ENCODE measurements at regions not wholly inside any gene's neighbourhood (a gene's known extent, or its start where the extent isn't known, plus 50 kb on each side); places are given as distances from the start of the nearest gene placed in this dataset.

- TF ChIP-seq CTCF (conservative IDR thresholded peaks at IDR 0.05; ENCODE audit: low read length) (no peak), EZH2phosphoT487 (IDR thresholded peaks at IDR 0.05; ENCODE audit: borderline replicate concordance, low read depth, low read length) (no peak)
- no peak overlapping the region for H2AFZ ChIP-seq (ENCODE audit: low read length)
- no peak overlapping the region for H3K4me3 ChIP-seq (ENCODE audit: low read depth, low read length, poor library complexity, severe bottlenecking)
- no peaks in the 10 kb centered on the region for H3K4me1 ChIP-seq (ENCODE audit: insufficient read depth, low read length, poor library complexity, severe bottlenecking)
- CTCF ChIA-PET (ENCODE audit: unreplicated experiment) = no interaction called here
- POLR2A ChIA-PET = no interaction called here
- H4K20me1 ChIP-seq (ENCODE audit: insufficient read depth, low read length) = no peaks in the 10 kb centered on the region
- no peaks in the 10 kb centered on the region for H3K9me3 ChIP-seq (ENCODE audit: low read length)
- H3K36me3 ChIP-seq (ENCODE audit: insufficient read depth, low read length) = no peaks in the 10 kb centered on the region
- BruUV-seq (replicated peaks) = no TSS peak
- no peaks in the 10 kb centered on the region for H3K79me2 ChIP-seq (ENCODE audit: insufficient read depth, low read depth, low read length)
- no peak overlapping the region for H3K4me2 ChIP-seq (ENCODE audit: low read length)
- no peak overlapping the region for H3K27ac ChIP-seq (ENCODE audit: low read depth, low read length, poor library complexity, severe bottlenecking)
- intact Hi-C loops (cut with micrococcal nuclease; ENCODE audit: unreplicated experiment) = no loop called here
- DNase-seq (ENCODE audit: low spot score) = no peak
- no peaks in the 10 kb centered on the region for H3K9me2 ChIP-seq (ENCODE audit: insufficient read depth, low read length)
These were observed 127.3 kb upstream of the FAM98A start for GRCh38 chr2:33726415-33726814.

GRCh38 chr2:33723329-33723728 is 124.2 kb upstream of the FAM98A start:
- H3K36me3 ChIP-seq (ENCODE audit: insufficient read depth, low read length) = no peaks in the 10 kb centered on the region
- BruUV-seq (replicated peaks) = no TSS peak
- intact Hi-C loops (cut with micrococcal nuclease; ENCODE audit: unreplicated experiment) = no loop called here
- no peaks in the 10 kb centered on the region for H3K9me3 ChIP-seq (ENCODE audit: low read length)
- H3K27ac ChIP-seq (ENCODE audit: low read depth, low read length, poor library complexity, severe bottlenecking) = no peak overlapping the region
- H3K4me2 ChIP-seq (ENCODE audit: low read length) = no peak overlapping the region
- H3K9me2 ChIP-seq (ENCODE audit: insufficient read depth, low read length) = no peaks in the 10 kb centered on the region
- ChIA-PET POLR2A (no interaction called here), CTCF (ENCODE audit: unreplicated experiment) (no interaction called here)
- no peaks in the 10 kb centered on the region for H3K79me2 ChIP-seq (ENCODE audit: insufficient read depth, low read depth, low read length)
- H3K4me3 ChIP-seq (ENCODE audit: low read depth, low read length, poor library complexity, severe bottlenecking) = no peak overlapping the region
- H4K20me1 ChIP-seq (ENCODE audit: insufficient read depth, low read length) = no peaks in the 10 kb centered on the region
- no peak for TF ChIP-seq EZH2phosphoT487 (IDR thresholded peaks at IDR 0.05; ENCODE audit: borderline replicate concordance, low read depth, low read length)
- TF ChIP-seq CTCF (conservative IDR thresholded peaks at IDR 0.05; ENCODE audit: low read length) = no peak
- H2AFZ ChIP-seq (ENCODE audit: low read length) = no peak overlapping the region
- no peaks in the 10 kb centered on the region for H3K4me1 ChIP-seq (ENCODE audit: insufficient read depth, low read length, poor library complexity, severe bottlenecking)
- DNase-seq (ENCODE audit: low spot score) = no peak

- Histone ChIP-seq H4K20me1 (ENCODE audit: insufficient read depth, low read length) (no peaks in the 10 kb centered on the region), H3K27ac (ENCODE audit: low read depth, low read length, poor library complexity, severe bottlenecking) (no peak overlapping the region), H3K9me3 (ENCODE audit: low read length) (no peaks in the 10 kb centered on the region), H3K79me2 (ENCODE audit: insufficient read depth, low read depth, low read length) (no peaks in the 10 kb centered on the region), H3K4me3 (ENCODE audit: low read depth, low read length, poor library complexity, severe bottlenecking) (no peak overlapping the region), H2AFZ (ENCODE audit: low read length) (no peak overlapping the region), H3K9me2 (ENCODE audit: insufficient read depth, low read length) (no peaks in the 10 kb centered on the region), H3K4me1 (ENCODE audit: insufficient read depth, low read length, poor library complexity, severe bottlenecking) (no peaks in the 10 kb centered on the region), H3K36me3 (ENCODE audit: insufficient read depth, low read length) (no peaks in the 10 kb centered on the region), H3K4me2 (ENCODE audit: low read length) (no peak overlapping the region)
- POLR2A ChIA-PET = no interaction called here
- no TSS peak for BruUV-seq (replicated peaks)
- CTCF ChIA-PET (ENCODE audit: unreplicated experiment) = no interaction called here
- intact Hi-C loops (cut with micrococcal nuclease; ENCODE audit: unreplicated experiment) = no loop called here
- no peak for TF ChIP-seq EZH2phosphoT487 (IDR thresholded peaks at IDR 0.05; ENCODE audit: borderline replicate concordance, low read depth, low read length)
- no peak for TF ChIP-seq CTCF (conservative IDR thresholded peaks at IDR 0.05; ENCODE audit: low read length)
- no peak for DNase-seq (ENCODE audit: low spot score)
These were observed 120.0 kb upstream of the FAM98A start for GRCh38 chr2:33719067-33719466.

Measured in OCI-LY7 (cell line).